BJ (cell line): ENCODE measurements at regions not wholly inside any gene's neighbourhood (a gene's known extent, or its start where the extent isn't known, plus 50 kb on each side); places are given as distances from the start of the nearest gene placed in this dataset.

Experiments
- CTCF ChIA-PET: fragments of 350-600 bp; formaldehyde crosslinking; extraction: SDS; loops from one replicate; lab custom pipeline; 2021; ENCODE audit warnings: antibody characterized with exemption, inconsistent platforms; lab: Yijun Ruan, JAX
- POLR2A ChIA-PET: fragments of 300-600 bp; sonication (Branson Sonifier 250); formaldehyde crosslinking; extraction: SDS; loops from one replicate; lab custom pipeline; 2021; ENCODE audit warnings: antibody characterized with exemption; lab: Charles Lee
- DNase-seq: peaks from one replicate; pipeline ENCODE4 v3.0.0-alpha.2; 2011; ENCODE audit warnings: low read depth
- H3K27me3 ChIP-seq: 2 replicates; pipeline ENCODE4 v1.6.0; 2011; ENCODE audit warnings: low read length; ENCODE audit not compliant: control insufficient read depth, insufficient read depth
- H3K36me3 ChIP-seq: 2 replicates; pipeline ENCODE4 v1.5.1; 2011; ENCODE audit warnings: low read length; ENCODE audit not compliant: control insufficient read depth, insufficient read depth
- H3K4me3 ChIP-seq: 2 replicates; pipeline ENCODE4 v1.5.1; 2011; ENCODE audit warnings: low read depth, mild to moderate bottlenecking, control low read depth, low read length
- TF ChIP-seq, protein P1 (sequence below): IDR thresholded peaks from 2 replicates; pipeline ENCODE4 v1.5.1; 2011; ENCODE audit warnings: low read depth, mild to moderate bottlenecking, control low read depth, inconsistent platforms, low read length, moderate library complexity; ENCODE audit not compliant: insufficient read depth

DNA sequence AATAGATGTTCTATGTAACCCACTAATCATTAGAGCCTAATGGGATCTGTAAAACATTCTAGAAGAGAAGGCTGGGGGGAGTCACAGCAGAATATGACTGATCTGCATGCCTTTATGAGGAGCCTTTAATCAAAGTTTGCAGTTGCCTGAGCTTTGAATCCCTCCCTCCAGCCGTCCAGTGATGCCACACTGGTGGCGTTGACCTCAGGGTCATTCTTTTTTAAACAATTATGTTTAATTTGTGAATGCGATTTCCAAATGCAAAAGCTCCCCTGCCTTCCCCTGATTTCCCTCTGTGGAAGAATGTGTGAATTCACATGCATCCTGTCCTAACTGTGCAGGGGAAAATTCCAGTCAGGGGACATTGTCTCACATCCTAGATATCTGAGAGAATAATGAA, 199.7 kb upstream of the GPR101 start:
- H3K4me3 ChIP-seq: no peak overlapping the region
- TF ChIP-seq, protein P1, sequence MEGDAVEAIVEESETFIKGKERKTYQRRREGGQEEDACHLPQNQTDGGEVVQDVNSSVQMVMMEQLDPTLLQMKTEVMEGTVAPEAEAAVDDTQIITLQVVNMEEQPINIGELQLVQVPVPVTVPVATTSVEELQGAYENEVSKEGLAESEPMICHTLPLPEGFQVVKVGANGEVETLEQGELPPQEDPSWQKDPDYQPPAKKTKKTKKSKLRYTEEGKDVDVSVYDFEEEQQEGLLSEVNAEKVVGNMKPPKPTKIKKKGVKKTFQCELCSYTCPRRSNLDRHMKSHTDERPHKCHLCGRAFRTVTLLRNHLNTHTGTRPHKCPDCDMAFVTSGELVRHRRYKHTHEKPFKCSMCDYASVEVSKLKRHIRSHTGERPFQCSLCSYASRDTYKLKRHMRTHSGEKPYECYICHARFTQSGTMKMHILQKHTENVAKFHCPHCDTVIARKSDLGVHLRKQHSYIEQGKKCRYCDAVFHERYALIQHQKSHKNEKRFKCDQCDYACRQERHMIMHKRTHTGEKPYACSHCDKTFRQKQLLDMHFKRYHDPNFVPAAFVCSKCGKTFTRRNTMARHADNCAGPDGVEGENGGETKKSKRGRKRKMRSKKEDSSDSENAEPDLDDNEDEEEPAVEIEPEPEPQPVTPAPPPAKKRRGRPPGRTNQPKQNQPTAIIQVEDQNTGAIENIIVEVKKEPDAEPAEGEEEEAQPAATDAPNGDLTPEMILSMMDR: no peak
- no peaks in the 10 kb centered on the region for H3K27me3 ChIP-seq
- CTCF ChIA-PET: no interaction called here
- H3K36me3 ChIP-seq: no peaks in the 10 kb centered on the region
- no peak for DNase-seq
- POLR2A ChIA-PET: no interaction called here

DNA sequence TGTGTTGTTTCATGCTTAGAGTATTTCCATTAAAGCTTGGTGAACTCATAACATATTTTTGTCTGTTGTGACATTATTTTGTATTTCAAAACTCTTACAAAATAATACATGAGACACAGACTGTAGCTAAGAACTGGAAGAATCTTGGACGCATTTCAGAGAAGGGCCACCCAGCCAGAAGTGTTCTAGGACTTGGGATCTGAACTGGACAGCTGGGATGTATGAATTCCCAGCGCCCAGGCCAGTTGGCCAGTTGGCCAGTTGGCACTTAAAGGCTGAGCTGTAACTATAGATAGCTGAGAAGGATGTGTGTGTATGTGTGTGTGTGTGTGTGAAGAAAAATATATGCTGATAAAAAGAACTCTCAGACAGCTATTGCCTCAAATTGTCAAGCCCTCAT, 193.4 kb upstream of the GPR101 start:
- DNase-seq: no peak
- H3K4me3 ChIP-seq: no peak overlapping the region
- CTCF ChIA-PET: no interaction called here
- TF ChIP-seq, protein P1: no peak
- H3K36me3 ChIP-seq: no peaks in the 10 kb centered on the region
- no peaks in the 10 kb centered on the region for H3K27me3 ChIP-seq
- POLR2A ChIA-PET: no interaction called here

- CTCF ChIA-PET: no interaction called here
- no peak overlapping the region for H3K4me3 ChIP-seq
- no peaks in the 10 kb centered on the region for H3K36me3 ChIP-seq
- TF ChIP-seq, protein P1: no peak
- no peaks in the 10 kb centered on the region for H3K27me3 ChIP-seq
- DNase-seq: no peak
- POLR2A ChIA-PET: no interaction called here
Observed at GRCh38 chrX:137215467-137215866, 181.7 kb upstream of the GPR101 start.

- ChIA-PET CTCF (no interaction called here), POLR2A (no interaction called here)
- Histone ChIP-seq H3K4me3 (no peak overlapping the region), H3K27me3 (no peaks in the 10 kb centered on the region), H3K36me3 (no peaks in the 10 kb centered on the region)
- DNase-seq: no peak
- TF ChIP-seq, protein P1: no peak
Observed at GRCh38 chrX:137212078-137212632, 178.4 kb upstream of the GPR101 start.

- H3K4me3 ChIP-seq: no peak overlapping the region
- DNase-seq: no peak
- POLR2A ChIA-PET: no interaction called here
- H3K27me3 ChIP-seq: no peaks in the 10 kb centered on the region
- H3K36me3 ChIP-seq: no peaks in the 10 kb centered on the region
- TF ChIP-seq, protein P1: no peak
- CTCF ChIA-PET: no interaction called here
Observed at GRCh38 chrX:137198040-137198439, 164.2 kb upstream of the GPR101 start.
